ENCODE measurements at regions not wholly inside any gene's neighbourhood (a gene's known extent, or its start where the extent isn't known, plus 50 kb on each side); places are given as distances from the start of the nearest gene placed in this dataset.

- TF ChIP-seq TAF1 (IDR thresholded peaks at IDR 0.05; ENCODE audit: borderline replicate concordance, low read depth, low read length), result no peak
- no peak for TF ChIP-seq USF2 (IDR thresholded peaks at IDR 0.05; ENCODE audit: borderline replicate concordance, low read depth, low read length)
- no peak for TF ChIP-seq FOXM1 (IDR thresholded peaks at IDR 0.05; ENCODE audit: low read depth)
Observed at GRCh38 chr6:94590416-94590815, 986.9 kb upstream of the MANEA start.

Data from SK-N-SH (cell line).